ENCODE measurements at regions not wholly inside any gene's neighbourhood (a gene's known extent, or its start where the extent isn't known, plus 50 kb on each side); places are given as distances from the start of the nearest gene placed in this dataset.

- Histone ChIP-seq H3K23ac (ENCODE audit: low read depth, low read length) (no peak overlapping the region), H3K4ac (ENCODE audit: low read depth, low read length) (no peak overlapping the region), H3K9me1 (ENCODE audit: insufficient read depth, low read length) (no peaks in the 10 kb centered on the region), H3K9me3 (ENCODE audit: control insufficient read depth, insufficient read depth, low read length) (no peaks in the 10 kb centered on the region), H2BK20ac (ENCODE audit: low read depth, low read length) (no peak overlapping the region), H3K79me1 (ENCODE audit: low read depth in 1 of 2, low read length in 2 of 2) (no peaks in the 10 kb centered on the region), H2BK15ac (ENCODE audit: low read depth, low read length) (no peak overlapping the region), H2BK5ac (ENCODE audit: low read depth, low read length, poor library complexity, severe bottlenecking) (no peak overlapping the region), H2BK120ac (ENCODE audit: low read depth, low read length) (no peak overlapping the region), H3K9ac (ENCODE audit: low read depth, low read length) (no peak overlapping the region), H3K27ac (ENCODE audit: insufficient read depth, low read length) (no peak overlapping the region), H2AFZ (replicated peaks; ENCODE audit: low read length, poor library complexity) (no peak overlapping the region), H4K20me1 (ENCODE audit: insufficient read depth, low read length) (no peaks in the 10 kb centered on the region), H3K4me2 (ENCODE audit: low read depth, low read length) (no peak overlapping the region), H3K4me1 (ENCODE audit: control insufficient read depth, insufficient read depth, low read length) (peaks cover 4% of the 10 kb centered on the region; the same call in 1 of the 2 replicates), H3K56ac (ENCODE audit: extremely low read depth, insufficient read depth, low read length) (no peak overlapping the region), H4K8ac (ENCODE audit: low read depth in 2 of 2, low read length in 2 of 2) (no peak overlapping the region), H3K14ac (replicated peaks; ENCODE audit: low read depth, low read length) (no peak overlapping the region), H3K27me3 (ENCODE audit: control insufficient read depth, insufficient read depth, low read length) (no peaks in the 10 kb centered on the region), H2AK9ac (replicated peaks; ENCODE audit: low read depth, low read length, poor library complexity) (no peak overlapping the region), H3K18ac (ENCODE audit: low read depth, low read length) (no peak overlapping the region), H3K4me3 (ENCODE audit: insufficient read depth, low read depth, low read length) (no peak overlapping the region), H4K5ac (ENCODE audit: low read depth, low read length) (no peak overlapping the region), H2AK5ac (ENCODE audit: low read depth, low read length) (no peak overlapping the region), H3K36me3 (ENCODE audit: control insufficient read depth, insufficient read depth, low read length) (no peaks in the 10 kb centered on the region), H4K91ac (ENCODE audit: insufficient read depth, low read depth, low read length) (no peak overlapping the region)
- intact Hi-C loops (cut with micrococcal nuclease) (no loop called here), dilution Hi-C loops (cut with HindIII; ENCODE audit: low sequenced_read_pairs, unreplicated experiment) (no loop called here), in situ Hi-C loops (cut with MboI; ENCODE audit: low sequenced_read_pairs) (no loop called here)
- POLR2A ChIA-PET (ENCODE audit: unreplicated experiment) = no interaction called here
- BruUV-seq (replicated peaks) = no TSS peak
- TF ChIP-seq CTCF (conservative IDR thresholded peaks at IDR 0.05; ENCODE audit: low read depth, low read length) (no peak), RAD21 (IDR thresholded peaks at IDR 0.05; ENCODE audit: low read length) (no peak)
- no peak for ATAC-seq (ENCODE audit: low read depth)
- DNase-seq = no peak
- no CpG with 5 or more reads among the region's 2 CpGs for WGBS, 2 experiments (ENCODE audit: extremely low coverage in 2 of 2, insufficient read length in 1 of 2)
- CTCF ChIA-PET = no interaction called here
Measured at GRCh38 chr9:17024129-17024528, 110.7 kb upstream of the CNTLN start.

All from IMR-90 (cell line).